ENCODE measurements at regions not wholly inside any gene's neighbourhood (a gene's known extent, or its start where the extent isn't known, plus 50 kb on each side); places are given as distances from the start of the nearest gene placed in this dataset.

- DNase-seq, result no peak
- peaks cover 4% of the 10 kb centered on the region for H3K27me3 Mint-ChIP-seq (ENCODE audit: low read depth, poor library complexity)
- TF ChIP-seq, protein P1, sequence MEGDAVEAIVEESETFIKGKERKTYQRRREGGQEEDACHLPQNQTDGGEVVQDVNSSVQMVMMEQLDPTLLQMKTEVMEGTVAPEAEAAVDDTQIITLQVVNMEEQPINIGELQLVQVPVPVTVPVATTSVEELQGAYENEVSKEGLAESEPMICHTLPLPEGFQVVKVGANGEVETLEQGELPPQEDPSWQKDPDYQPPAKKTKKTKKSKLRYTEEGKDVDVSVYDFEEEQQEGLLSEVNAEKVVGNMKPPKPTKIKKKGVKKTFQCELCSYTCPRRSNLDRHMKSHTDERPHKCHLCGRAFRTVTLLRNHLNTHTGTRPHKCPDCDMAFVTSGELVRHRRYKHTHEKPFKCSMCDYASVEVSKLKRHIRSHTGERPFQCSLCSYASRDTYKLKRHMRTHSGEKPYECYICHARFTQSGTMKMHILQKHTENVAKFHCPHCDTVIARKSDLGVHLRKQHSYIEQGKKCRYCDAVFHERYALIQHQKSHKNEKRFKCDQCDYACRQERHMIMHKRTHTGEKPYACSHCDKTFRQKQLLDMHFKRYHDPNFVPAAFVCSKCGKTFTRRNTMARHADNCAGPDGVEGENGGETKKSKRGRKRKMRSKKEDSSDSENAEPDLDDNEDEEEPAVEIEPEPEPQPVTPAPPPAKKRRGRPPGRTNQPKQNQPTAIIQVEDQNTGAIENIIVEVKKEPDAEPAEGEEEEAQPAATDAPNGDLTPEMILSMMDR (IDR thresholded peaks at IDR 0.05), result no peak
- H3K4me3 Mint-ChIP-seq, result no peak overlapping the region
- H3K27ac Mint-ChIP-seq, result no peak overlapping the region
- peaks cover 30% of the 10 kb centered on the region for H3K9me3 Mint-ChIP-seq
- peaks cover 23% of the 10 kb centered on the region for H3K4me1 Mint-ChIP-seq
- H3K36me3 Mint-ChIP-seq (ENCODE audit: low read depth), result no peaks in the 10 kb centered on the region
Measured at GRCh38 chr16:65733721-65734120, 611.9 kb upstream of the CDH11 start.

- H3K4me1 Mint-ChIP-seq, result peaks cover 22% of the 10 kb centered on the region
- peaks cover 4% of the 10 kb centered on the region for H3K27me3 Mint-ChIP-seq (ENCODE audit: low read depth, poor library complexity)
- DNase-seq, result no peak
- H3K9me3 Mint-ChIP-seq, result peaks cover 30% of the 10 kb centered on the region
- no peaks in the 10 kb centered on the region for H3K36me3 Mint-ChIP-seq (ENCODE audit: low read depth)
- H3K27ac Mint-ChIP-seq, result no peak overlapping the region
- no peak overlapping the region for H3K4me3 Mint-ChIP-seq
- TF ChIP-seq, protein P1 (IDR thresholded peaks at IDR 0.05), result no peak
Measured at GRCh38 chr16:65731833-65732232, 610.0 kb upstream of the CDH11 start.

DNA sequence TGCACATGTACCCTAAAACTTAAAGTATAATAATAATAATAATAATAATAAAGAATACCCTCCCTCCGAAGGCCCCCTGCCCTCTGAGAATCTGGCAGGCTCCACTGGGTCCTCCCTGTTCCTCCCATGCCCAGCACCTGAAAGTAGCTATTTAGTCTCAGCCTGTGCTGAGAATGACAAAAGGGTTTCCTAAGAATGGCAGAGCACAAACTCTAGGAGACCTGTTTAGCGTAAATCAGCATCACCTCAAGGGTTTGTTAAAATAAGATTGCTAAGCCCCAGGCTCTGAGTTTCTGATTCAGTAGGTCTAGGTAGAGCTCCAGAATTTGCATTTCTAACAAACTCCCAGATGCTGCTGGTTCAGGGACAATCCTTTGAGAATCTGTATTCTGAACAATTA, 606.8 kb upstream of the CDH11 start:
- Mint-ChIP-seq H3K36me3 (ENCODE audit: low read depth) (no peaks in the 10 kb centered on the region), H3K27me3 (ENCODE audit: low read depth, poor library complexity) (peaks cover 6% of the 10 kb centered on the region), H3K4me1 (peaks cover 22% of the 10 kb centered on the region), H3K27ac (no peak overlapping the region), H3K9me3 (peaks cover 20% of the 10 kb centered on the region), H3K4me3 (no peak overlapping the region)
- DNase-seq, result no peak
- TF ChIP-seq, protein P1 (IDR thresholded peaks at IDR 0.05), result no peak

DNA sequence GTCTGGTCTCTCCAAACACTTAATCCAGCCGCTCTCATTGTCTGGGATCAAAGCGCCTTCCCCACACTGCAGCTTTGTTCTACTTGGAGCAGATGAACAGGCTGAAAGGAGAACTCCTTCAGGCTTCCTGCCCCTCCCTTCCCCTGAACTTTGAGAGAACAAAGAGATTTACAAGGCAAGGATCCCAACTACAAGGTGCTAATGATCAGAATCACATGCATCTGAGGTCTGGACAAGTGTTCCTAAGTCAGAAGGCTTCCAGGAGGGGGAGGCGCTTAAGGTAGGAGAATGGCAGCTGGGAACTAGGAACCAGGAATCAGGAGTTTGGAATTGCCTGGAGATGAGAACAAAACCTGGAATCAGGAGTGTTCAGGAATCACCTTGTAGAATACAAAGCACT, 606.3 kb upstream of the CDH11 start:
- H3K27ac Mint-ChIP-seq, result peak overlapping the region; percentile 91

DNA sequence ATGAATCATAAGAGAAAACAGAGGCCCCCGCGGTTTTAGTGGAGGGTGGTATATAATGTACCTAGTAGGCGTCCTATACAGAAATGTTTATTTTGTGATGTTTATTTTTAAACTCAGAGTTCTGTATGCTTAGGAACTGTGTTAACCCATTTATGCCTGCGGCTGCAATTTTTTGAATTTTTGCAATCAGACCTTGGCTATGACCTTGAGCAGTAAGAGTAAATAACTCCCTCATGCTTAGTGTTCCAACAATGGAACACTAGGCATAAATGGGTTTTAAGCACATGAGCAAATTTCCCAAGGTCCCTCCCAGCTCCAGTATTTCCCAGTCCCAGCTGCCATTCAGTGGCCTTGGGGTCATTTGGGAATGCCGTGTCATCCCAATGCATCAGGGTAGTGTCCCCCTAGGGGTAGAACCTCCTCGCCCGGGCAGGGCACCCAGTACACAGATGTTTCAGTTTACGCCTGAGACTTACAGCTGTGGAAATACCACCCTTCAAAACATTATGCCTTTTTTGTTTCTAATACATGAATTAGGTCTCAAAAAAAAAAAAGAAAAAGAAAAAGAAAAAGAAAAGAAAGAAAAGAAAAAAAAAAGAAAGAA, 605.8 kb upstream of the CDH11 start:
- Mint-ChIP-seq H3K27ac (peak overlapping the region; percentile 91), H3K27me3 (ENCODE audit: low read depth, poor library complexity) (peaks cover 3% of the 10 kb centered on the region), H3K36me3 (ENCODE audit: low read depth) (no peaks in the 10 kb centered on the region)

More for the DNA sequence above, 606.3 kb upstream of the CDH11 start:
- H3K4me1 Mint-ChIP-seq, result peaks cover 22% of the 10 kb centered on the region
- DNase-seq, result no peak
- no peaks in the 10 kb centered on the region for H3K36me3 Mint-ChIP-seq (ENCODE audit: low read depth)
- H3K9me3 Mint-ChIP-seq, result peaks cover 20% of the 10 kb centered on the region
- peaks cover 3% of the 10 kb centered on the region for H3K27me3 Mint-ChIP-seq (ENCODE audit: low read depth, poor library complexity)
- H3K4me3 Mint-ChIP-seq, result peak overlapping the region; percentile 60
- TF ChIP-seq, protein P1 (IDR thresholded peaks at IDR 0.05), result no peak

More for the DNA sequence above, 605.8 kb upstream of the CDH11 start:
- no peak for DNase-seq
- TF ChIP-seq, protein P1 (IDR thresholded peaks at IDR 0.05), result no peak
- H3K4me3 Mint-ChIP-seq, result peak overlapping the region; percentile 60
- H3K9me3 Mint-ChIP-seq, result peaks cover 20% of the 10 kb centered on the region
- peaks cover 22% of the 10 kb centered on the region for H3K4me1 Mint-ChIP-seq
